Retina (tissue), 1 donor: ENCODE measurements at regions not wholly inside any gene's neighbourhood (a gene's known extent, or its start where the extent isn't known, plus 50 kb on each side); places are given as distances from the start of the nearest gene placed in this dataset.
"Not testable (repeated sequence)": the region's sequence is repeated elsewhere in the genome, so short reads cannot be mapped to it uniquely, and the experiment has no call there.

Experiments used
- DNase-seq: peaks from one replicate; pipeline ENCODE4 v3.0.0-alpha.2; 2016

GRCh38 chr15:24202297-24202696 lies 473.3 kb upstream of the NPAP1 start:
- not testable (repeated sequence) for DNase-seq

GRCh38 chr15:24211742-24212476 lies 463.7 kb upstream of the NPAP1 start:
- DNase-seq, result not testable (repeated sequence)

- DNase-seq, result no peak
Observed at GRCh38 chr15:24223739-24224138, 451.8 kb upstream of the NPAP1 start.

- no peak for DNase-seq
Observed at GRCh38 chr15:24224161-24224560, 451.4 kb upstream of the NPAP1 start.

- not testable (repeated sequence) for DNase-seq
Observed at GRCh38 chr15:24228922-24229321, 446.7 kb upstream of the NPAP1 start.

GRCh38 chr15:24233134-24233533 lies 442.4 kb upstream of the NPAP1 start:
- DNase-seq, result not testable (repeated sequence)

- not testable (repeated sequence) for DNase-seq
Observed at GRCh38 chr15:24240580-24240979, 435.0 kb upstream of the NPAP1 start.

GRCh38 chr15:24259106-24259505 lies 416.5 kb upstream of the NPAP1 start:
- not testable (repeated sequence) for DNase-seq

- DNase-seq, result not testable (repeated sequence)
Observed at GRCh38 chr15:24260407-24260806, 415.2 kb upstream of the NPAP1 start.

GRCh38 chr15:24260854-24261253 lies 414.7 kb upstream of the NPAP1 start:
- DNase-seq, result peak; percentile 3

GRCh38 chr15:24268536-24269165 lies 406.9 kb upstream of the NPAP1 start:
- DNase-seq, result not testable (repeated sequence)

GRCh38 chr15:24269166-24269571 lies 406.4 kb upstream of the NPAP1 start:
- no peak for DNase-seq

GRCh38 chr15:24269923-24270322 lies 405.7 kb upstream of the NPAP1 start:
- no peak for DNase-seq

GRCh38 chr15:24271496-24272244 lies 403.9 kb upstream of the NPAP1 start:
- not testable (repeated sequence) for DNase-seq

- no peak for DNase-seq
Observed at GRCh38 chr15:24292837-24293236, 382.7 kb upstream of the NPAP1 start.

- DNase-seq, result not testable (repeated sequence)
Observed at GRCh38 chr15:24300804-24301368, 374.7 kb upstream of the NPAP1 start.

- not testable (repeated sequence) for DNase-seq
Observed at GRCh38 chr15:24301999-24302398, 373.6 kb upstream of the NPAP1 start.

- DNase-seq, result not testable (repeated sequence)
Observed at GRCh38 chr15:24304747-24305146, 370.8 kb upstream of the NPAP1 start.

- not testable (repeated sequence) for DNase-seq
Observed at GRCh38 chr15:24305643-24306042, 369.9 kb upstream of the NPAP1 start.

GRCh38 chr15:24309700-24310099 lies 365.9 kb upstream of the NPAP1 start:
- not testable (repeated sequence) for DNase-seq

GRCh38 chr15:24311692-24312091 lies 363.9 kb upstream of the NPAP1 start:
- not testable (repeated sequence) for DNase-seq

GRCh38 chr15:24316326-24316725 lies 359.2 kb upstream of the NPAP1 start:
- not testable (repeated sequence) for DNase-seq

GRCh38 chr15:24318981-24319380 lies 356.6 kb upstream of the NPAP1 start:
- DNase-seq, result no peak
